Immature natural killer cell (primary cell): ENCODE measurements at regions not wholly inside any gene's neighbourhood (a gene's known extent, or its start where the extent isn't known, plus 50 kb on each side); places are given as distances from the start of the nearest gene placed in this dataset.
A peak's percentile ranks its signal among the peaks of the same experiment; 100 is the strongest.

Source experiments
- DNase-seq, 3 donors: peaks; one replicate each; pipeline ENCODE4 v3.0.0; 2022; ENCODE audit warnings: mixed read lengths in 1 of 3
- H3K27ac Mint-ChIP-seq, 6 donors: one replicate each; pipeline ENCODE4 v1.8.0; 2020; ENCODE audit warnings: mixed read lengths in 6 of 6, mild to moderate bottlenecking in 5 of 6, inconsistent platforms in 4 of 6, moderate library complexity in 3 of 6
- H3K27me3 Mint-ChIP-seq, 3 donors: one replicate each; pipeline ENCODE4 v1.8.0; 2020 to 2021; ENCODE audit warnings: low read depth in 3 of 3, mild to moderate bottlenecking in 3 of 3, mixed read lengths in 3 of 3, moderate library complexity in 3 of 3, inconsistent platforms in 1 of 3
- H3K36me3 Mint-ChIP-seq, 3 donors: one replicate each; pipeline ENCODE4 v1.8.0; 2020; ENCODE audit warnings: mixed read lengths in 3 of 3, inconsistent platforms in 2 of 3, mild to moderate bottlenecking in 2 of 3
- H3K4me1 Mint-ChIP-seq, 2 donors: one replicate each; pipeline ENCODE4 v1.8.0; 2020; ENCODE audit warnings: inconsistent platforms in 2 of 2, mild to moderate bottlenecking in 2 of 2, mixed read lengths in 2 of 2, moderate library complexity in 1 of 2
- H3K4me3 Mint-ChIP-seq, 5 donors: one replicate each; pipeline ENCODE4 v1.8.0; 2020; ENCODE audit warnings: mild to moderate bottlenecking in 5 of 5, mixed read lengths in 5 of 5, inconsistent platforms in 3 of 5, moderate library complexity in 3 of 5
- H3K9me3 Mint-ChIP-seq, 6 donors: one replicate each; pipeline ENCODE4 v1.8.0; 2020; ENCODE audit warnings: mild to moderate bottlenecking in 6 of 6, mixed read lengths in 6 of 6, inconsistent platforms in 4 of 6, moderate library complexity in 3 of 6

- no peaks in the 10 kb centered on the region for H3K36me3 Mint-ChIP-seq
- no peak overlapping the region for H3K27ac Mint-ChIP-seq
- no peak for DNase-seq
- H3K4me1 Mint-ChIP-seq: no peaks in the 10 kb centered on the region
- peaks cover 0 to 6% (median 3%) of the 10 kb centered on the region in 3 donors for H3K27me3 Mint-ChIP-seq
- H3K9me3 Mint-ChIP-seq: no peaks in the 10 kb centered on the region
- H3K4me3 Mint-ChIP-seq: no peak overlapping the region
Measured at GRCh38 chr2:121132054-121132761, 152.8 kb downstream of the TFCP2L1 start.

- DNase-seq: no peak
- Mint-ChIP-seq H3K4me1 (no peaks in the 10 kb centered on the region), H3K4me3 (no peak overlapping the region), H3K27me3 (peaks cover 0 to 4% (median 3%) of the 10 kb centered on the region in 3 donors), H3K9me3 (no peaks in the 10 kb centered on the region), H3K27ac (no peak overlapping the region), H3K36me3 (no peaks in the 10 kb centered on the region)
Measured at GRCh38 chr2:121132762-121133107, 152.3 kb downstream of the TFCP2L1 start.

GRCh38 chr2:121133551-121134319, 151.3 kb downstream of the TFCP2L1 start:
- no peaks in the 10 kb centered on the region for H3K9me3 Mint-ChIP-seq
- no peaks in the 10 kb centered on the region for H3K4me1 Mint-ChIP-seq
- H3K4me3 Mint-ChIP-seq: no peak overlapping the region
- H3K27ac Mint-ChIP-seq: peak overlapping the region in 1 of 6 donors; percentile 79
- DNase-seq: no peak
- no peaks in the 10 kb centered on the region for H3K36me3 Mint-ChIP-seq
- peaks cover 0 to 4% (median 3%) of the 10 kb centered on the region in 3 donors for H3K27me3 Mint-ChIP-seq

GRCh38 chr2:121134728-121135127, 150.3 kb downstream of the TFCP2L1 start:
- Mint-ChIP-seq H3K27ac (no peak overlapping the region), H3K27me3 (peaks cover 2 to 4% (median 3%) of the 10 kb centered on the region in 3 donors), H3K4me3 (no peak overlapping the region), H3K4me1 (no peaks in the 10 kb centered on the region), H3K9me3 (no peaks in the 10 kb centered on the region), H3K36me3 (no peaks in the 10 kb centered on the region)
- no peak for DNase-seq

- H3K4me3 Mint-ChIP-seq: no peak overlapping the region
- DNase-seq: no peak
- H3K27me3 Mint-ChIP-seq: peaks cover 2 to 4% (median 3%) of the 10 kb centered on the region in 3 donors
- no peak overlapping the region for H3K27ac Mint-ChIP-seq
- no peaks in the 10 kb centered on the region for H3K9me3 Mint-ChIP-seq
- H3K4me1 Mint-ChIP-seq: no peaks in the 10 kb centered on the region
- no peaks in the 10 kb centered on the region for H3K36me3 Mint-ChIP-seq
Measured at GRCh38 chr2:121135168-121135853, 149.7 kb downstream of the TFCP2L1 start.

GRCh38 chr2:121136323-121136722, 148.7 kb downstream of the TFCP2L1 start:
- no peaks in the 10 kb centered on the region for H3K4me1 Mint-ChIP-seq
- no peaks in the 10 kb centered on the region for H3K9me3 Mint-ChIP-seq
- no peak for DNase-seq
- no peaks in the 10 kb centered on the region for H3K36me3 Mint-ChIP-seq
- H3K27me3 Mint-ChIP-seq: peaks cover 1 to 4% (median 2%) of the 10 kb centered on the region in 3 donors
- H3K4me3 Mint-ChIP-seq: no peak overlapping the region
- H3K27ac Mint-ChIP-seq: no peak overlapping the region

- peaks cover 0 to 4% (median 2%) of the 10 kb centered on the region in 3 donors for H3K27me3 Mint-ChIP-seq
- no peaks in the 10 kb centered on the region for H3K36me3 Mint-ChIP-seq
- H3K4me3 Mint-ChIP-seq: no peak overlapping the region
- no peak for DNase-seq
- no peaks in the 10 kb centered on the region for H3K9me3 Mint-ChIP-seq
- H3K4me1 Mint-ChIP-seq: no peaks in the 10 kb centered on the region
- no peak overlapping the region for H3K27ac Mint-ChIP-seq
Measured at GRCh38 chr2:121137571-121137970, 147.4 kb downstream of the TFCP2L1 start.

- Mint-ChIP-seq H3K9me3 (no peaks in the 10 kb centered on the region), H3K4me1 (no peaks in the 10 kb centered on the region), H3K27ac (no peak overlapping the region), H3K4me3 (no peak overlapping the region), H3K36me3 (no peaks in the 10 kb centered on the region), H3K27me3 (peaks cover 0 to 4% (median 2%) of the 10 kb centered on the region in 3 donors)
- DNase-seq: no peak
Measured at GRCh38 chr2:121140734-121141133, 144.3 kb downstream of the TFCP2L1 start.

- Mint-ChIP-seq H3K9me3 (no peaks in the 10 kb centered on the region), H3K4me3 (no peak overlapping the region), H3K27ac (no peak overlapping the region), H3K36me3 (no peaks in the 10 kb centered on the region), H3K27me3 (peaks cover 0 to 7% (median 4%) of the 10 kb centered on the region in 3 donors), H3K4me1 (no peaks in the 10 kb centered on the region)
- no peak for DNase-seq
Measured at GRCh38 chr2:121142452-121142851, 142.6 kb downstream of the TFCP2L1 start.

GRCh38 chr2:121144111-121144510, 140.9 kb downstream of the TFCP2L1 start:
- H3K4me1 Mint-ChIP-seq: no peaks in the 10 kb centered on the region
- no peak overlapping the region for H3K4me3 Mint-ChIP-seq
- H3K9me3 Mint-ChIP-seq: no peaks in the 10 kb centered on the region
- no peaks in the 10 kb centered on the region for H3K36me3 Mint-ChIP-seq
- no peak for DNase-seq
- H3K27me3 Mint-ChIP-seq: peaks cover 0 to 7% (median 2%) of the 10 kb centered on the region in 3 donors
- no peak overlapping the region for H3K27ac Mint-ChIP-seq

- no peaks in the 10 kb centered on the region for H3K4me1 Mint-ChIP-seq
Measured at GRCh38 chr2:121146630-121147029, 138.4 kb downstream of the TFCP2L1 start.

GRCh38 chr2:121147766-121148165, 137.2 kb downstream of the TFCP2L1 start:
- Mint-ChIP-seq H3K27ac (no peak overlapping the region), H3K4me1 (no peaks in the 10 kb centered on the region), H3K9me3 (no peaks in the 10 kb centered on the region), H3K4me3 (no peak overlapping the region), H3K36me3 (no peaks in the 10 kb centered on the region), H3K27me3 (peaks cover 0 to 6% (median 2%) of the 10 kb centered on the region in 3 donors)
- no peak for DNase-seq

More at GRCh38 chr2:121146630-121147029, 138.4 kb downstream of the TFCP2L1 start:
- Mint-ChIP-seq H3K36me3 (no peaks in the 10 kb centered on the region), H3K4me3 (no peak overlapping the region), H3K9me3 (no peaks in the 10 kb centered on the region), H3K27me3 (peaks cover 0 to 6% (median 2%) of the 10 kb centered on the region in 3 donors), H3K27ac (no peak overlapping the region)
- no peak for DNase-seq

- no peaks in the 10 kb centered on the region for H3K36me3 Mint-ChIP-seq
- H3K4me3 Mint-ChIP-seq: no peak overlapping the region
- H3K27me3 Mint-ChIP-seq: peaks cover 0 to 6% (median 2%) of the 10 kb centered on the region in 3 donors
- H3K9me3 Mint-ChIP-seq: no peaks in the 10 kb centered on the region
- H3K4me1 Mint-ChIP-seq: no peaks in the 10 kb centered on the region
- no peak for DNase-seq
- H3K27ac Mint-ChIP-seq: no peak overlapping the region
Measured at GRCh38 chr2:121148481-121148880, 136.5 kb downstream of the TFCP2L1 start.

GRCh38 chr2:121149384-121149783, 135.6 kb downstream of the TFCP2L1 start:
- H3K9me3 Mint-ChIP-seq: no peaks in the 10 kb centered on the region
- no peaks in the 10 kb centered on the region for H3K36me3 Mint-ChIP-seq
- H3K4me1 Mint-ChIP-seq: no peaks in the 10 kb centered on the region
- no peak overlapping the region for H3K4me3 Mint-ChIP-seq
- no peak for DNase-seq
- H3K27me3 Mint-ChIP-seq: peaks cover 1 to 6% (median 2%) of the 10 kb centered on the region in 3 donors
- no peak overlapping the region for H3K27ac Mint-ChIP-seq
